Glomerular endothelial cell (primary cell): ENCODE measurements at regions not wholly inside any gene's neighbourhood (a gene's known extent, or its start where the extent isn't known, plus 50 kb on each side); places are given as distances from the start of the nearest gene placed in this dataset.
"Not testable (repeated sequence)": the region's sequence is repeated elsewhere in the genome, so short reads cannot be mapped to it uniquely, and the experiment has no call there.

Experiments
- DNase-seq: peaks from one replicate; pipeline ENCODE4 v3.0.0-alpha.2; 2011; ENCODE audit warnings: low read depth, low spot score; ENCODE audit errors: extremely low read depth

DNA sequence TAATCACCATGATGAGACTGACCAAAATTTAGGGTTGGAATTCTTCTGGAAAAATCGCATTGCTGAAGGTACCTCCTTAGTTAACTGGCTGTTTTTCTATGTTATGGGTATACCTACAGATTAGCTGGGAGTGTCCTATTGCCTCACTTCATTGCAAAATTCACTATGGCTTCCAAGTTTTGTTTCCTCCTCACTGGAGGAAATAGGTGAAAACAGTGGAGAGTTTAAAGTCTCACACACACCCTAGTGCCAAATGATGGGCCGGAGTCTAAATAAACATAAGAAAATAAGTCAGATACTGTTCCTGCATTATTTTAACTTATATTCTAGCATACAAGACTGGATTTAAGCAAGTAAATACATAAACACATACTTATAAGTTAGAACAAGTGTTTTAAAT lies 98.2 kb downstream of the AHR start:
- DNase-seq, result no peak

DNA sequence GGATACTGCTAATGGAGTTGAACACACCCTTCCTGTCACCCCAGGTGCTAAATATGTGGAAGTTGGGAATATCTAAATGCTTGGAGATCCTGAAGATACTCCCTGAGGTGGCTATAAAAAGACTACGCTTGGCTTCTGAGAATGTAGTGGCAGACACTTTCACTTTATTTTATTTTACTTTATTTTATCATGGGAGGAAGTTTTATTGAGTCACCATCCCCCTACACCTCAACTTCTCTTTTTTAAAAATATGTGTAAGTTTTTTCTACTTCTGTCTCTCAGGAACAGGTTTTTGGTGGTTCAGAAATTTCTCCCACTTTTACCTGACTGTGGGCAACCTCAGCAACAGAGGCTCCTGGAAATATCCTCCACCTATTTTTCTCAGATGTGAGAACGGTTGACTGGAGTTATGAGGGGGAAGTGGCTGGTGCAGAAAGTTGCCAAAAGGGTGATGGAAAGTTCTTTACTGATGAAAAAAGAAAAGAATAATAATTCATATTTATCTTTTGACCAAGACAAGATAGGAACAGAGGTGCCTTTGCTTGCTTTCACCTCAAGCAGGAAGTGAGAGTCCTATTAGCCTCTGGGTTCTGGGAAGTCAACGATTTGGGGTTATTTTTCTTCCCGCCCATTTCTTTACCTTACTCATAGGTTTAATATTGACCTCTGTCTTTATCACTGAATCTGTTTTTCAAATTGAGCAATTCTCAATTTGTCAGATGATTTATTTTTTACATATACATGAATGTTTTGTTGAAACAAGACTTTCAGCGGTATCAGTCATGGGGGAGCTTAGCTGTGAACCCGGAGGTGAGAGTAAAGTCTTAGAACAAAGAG lies 103.6 kb downstream of the AHR start:
- DNase-seq, result no peak

DNA sequence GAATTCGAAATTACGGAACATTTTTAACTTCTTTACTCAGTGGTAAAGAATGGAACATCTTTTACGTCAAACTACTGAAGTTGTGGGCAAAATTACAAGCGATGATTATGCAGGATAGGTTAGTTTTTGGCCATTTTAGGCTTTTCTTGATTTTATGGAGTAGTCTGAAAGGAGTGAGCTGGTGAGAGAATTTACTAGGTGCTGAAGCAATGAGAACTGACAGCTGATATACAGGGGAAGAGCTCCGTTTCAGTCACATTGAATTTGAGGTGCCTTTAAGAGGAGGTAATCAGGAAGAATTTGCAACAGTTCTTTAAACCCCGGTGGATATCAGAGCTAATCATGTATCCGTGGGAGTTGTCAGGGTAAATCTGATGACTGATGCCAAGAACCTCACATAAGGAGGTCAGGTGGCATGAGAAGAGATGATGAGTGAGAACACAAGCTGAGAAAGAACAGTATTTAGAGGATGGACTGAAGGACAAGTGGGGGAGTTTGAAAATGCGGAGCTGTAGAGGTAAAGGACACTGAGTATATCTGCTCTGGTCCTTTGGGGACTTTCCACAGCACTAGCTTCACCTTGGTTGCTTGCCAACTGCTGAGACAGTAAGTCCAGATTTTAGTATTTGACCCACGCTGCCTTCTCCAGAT lies 104.3 kb downstream of the AHR start:
- no peak for DNase-seq

GRCh38 chr7:17404006-17404405 lies 105.6 kb downstream of the AHR start:
- DNase-seq, result no peak

- DNase-seq, result peak; percentile 57
These were observed 107.3 kb downstream of the AHR start for GRCh38 chr7:17405786-17406185.

- no peak for DNase-seq
These were observed 108.3 kb downstream of the AHR start for GRCh38 chr7:17406738-17407137.

- DNase-seq, result no peak
These were observed 108.8 kb downstream of the AHR start for GRCh38 chr7:17407229-17407628.

DNA sequence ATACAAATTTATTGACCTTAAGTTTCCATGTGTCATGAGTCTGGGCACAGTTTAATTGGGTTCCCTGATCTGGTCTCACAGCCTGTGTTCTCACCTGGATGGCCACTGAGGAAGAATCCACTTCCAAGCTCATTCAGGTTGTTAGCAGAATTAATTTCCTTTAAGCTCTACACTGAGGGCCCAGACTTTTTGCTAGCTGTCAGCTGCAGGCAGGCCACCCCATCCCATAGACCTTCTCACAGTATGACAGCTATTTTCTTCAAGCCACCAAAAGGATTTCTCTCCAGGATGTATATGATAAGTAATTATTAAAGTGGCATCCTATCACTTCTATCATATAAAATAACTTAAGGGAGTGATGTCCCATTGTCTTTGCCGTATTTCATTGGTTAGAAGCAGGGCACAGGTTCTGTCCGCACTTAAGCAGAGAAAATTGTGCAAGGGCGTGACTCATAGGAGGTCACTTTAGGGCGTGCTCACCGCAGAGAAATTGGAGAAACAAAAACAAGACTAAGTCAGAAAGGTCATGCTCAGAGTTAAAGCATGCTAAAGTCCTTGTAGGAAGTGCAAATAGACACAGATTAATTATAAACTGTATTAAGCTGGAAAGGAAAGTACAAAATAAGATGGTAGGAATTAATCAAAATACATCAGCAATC lies 109.9 kb downstream of the AHR start:
- no peak for DNase-seq

- no peak for DNase-seq
These were observed 110.4 kb downstream of the AHR start for GRCh38 chr7:17408904-17409290.

- DNase-seq, result no peak
These were observed 113.5 kb downstream of the AHR start for GRCh38 chr7:17411922-17412321.

DNA sequence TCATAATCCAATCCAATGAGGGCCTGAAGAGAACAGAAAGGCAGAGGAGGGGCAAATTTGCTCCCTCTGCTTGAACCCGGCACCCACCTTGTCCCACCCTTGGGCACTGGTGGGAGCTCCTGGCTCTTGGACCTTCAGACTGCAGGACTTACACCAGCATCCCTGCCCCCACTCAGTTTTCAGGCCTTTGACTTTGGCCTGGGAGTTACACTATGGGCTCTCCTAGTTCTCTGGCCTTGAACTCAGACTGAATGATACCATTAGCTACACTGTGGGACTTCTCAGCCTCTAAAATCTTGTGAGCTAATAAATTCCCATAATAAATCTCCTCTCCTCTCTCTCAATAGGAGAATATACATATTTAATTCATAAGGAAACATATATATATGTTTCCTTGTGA lies 114.4 kb downstream of the AHR start:
- DNase-seq, result no peak

DNA sequence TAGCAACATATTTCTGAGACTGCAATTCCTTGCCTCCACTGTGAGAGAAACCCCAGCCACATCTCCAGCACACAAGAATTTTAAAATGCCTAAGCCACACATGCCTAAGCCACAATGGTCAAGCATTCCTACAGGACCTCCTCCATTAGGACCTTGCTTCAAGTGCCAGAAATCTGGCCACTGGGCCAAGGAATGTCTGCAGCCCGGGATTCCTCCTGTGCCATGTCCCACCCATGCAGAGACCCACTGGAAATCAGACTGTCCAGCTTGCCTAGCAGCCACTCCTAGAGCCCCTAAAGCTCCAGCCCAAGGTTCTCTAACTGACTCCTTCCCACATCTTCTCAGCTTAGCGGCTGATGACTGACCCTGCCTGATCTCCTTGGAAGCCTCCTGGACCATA lies 117.5 kb downstream of the AHR start:
- no peak for DNase-seq

GRCh38 chr7:17420308-17421015 lies 122.0 kb downstream of the AHR start:
- not testable (repeated sequence) for DNase-seq

GRCh38 chr7:17421941-17422340 lies 123.5 kb downstream of the AHR start:
- no peak for DNase-seq

- DNase-seq, result no peak
These were observed 124.5 kb downstream of the AHR start for GRCh38 chr7:17422966-17423365.

DNA sequence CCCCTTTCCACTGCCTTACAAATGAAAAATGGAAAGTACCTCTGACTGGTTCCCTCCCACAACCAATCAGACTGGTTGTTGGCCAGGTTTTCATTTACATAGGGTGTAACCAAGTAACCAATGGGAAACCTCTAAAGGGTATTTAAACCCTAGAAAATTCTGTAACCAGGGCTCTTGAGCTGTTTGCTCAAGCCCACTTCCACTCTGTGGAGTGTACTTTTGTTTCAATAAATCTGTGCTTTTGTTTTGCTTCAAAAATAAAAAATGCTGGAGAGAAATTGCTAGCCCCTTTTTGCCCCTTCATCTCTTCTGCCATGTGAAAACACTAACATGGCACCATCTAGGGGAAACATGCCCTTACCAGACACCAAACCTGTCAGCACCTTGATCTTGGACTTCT lies 129.5 kb downstream of the AHR start:
- no peak for DNase-seq

- no peak for DNase-seq
These were observed 131.1 kb downstream of the AHR start for GRCh38 chr7:17429579-17429978.

- DNase-seq, result no peak
These were observed 134.3 kb downstream of the AHR start for GRCh38 chr7:17432793-17433192.

DNA sequence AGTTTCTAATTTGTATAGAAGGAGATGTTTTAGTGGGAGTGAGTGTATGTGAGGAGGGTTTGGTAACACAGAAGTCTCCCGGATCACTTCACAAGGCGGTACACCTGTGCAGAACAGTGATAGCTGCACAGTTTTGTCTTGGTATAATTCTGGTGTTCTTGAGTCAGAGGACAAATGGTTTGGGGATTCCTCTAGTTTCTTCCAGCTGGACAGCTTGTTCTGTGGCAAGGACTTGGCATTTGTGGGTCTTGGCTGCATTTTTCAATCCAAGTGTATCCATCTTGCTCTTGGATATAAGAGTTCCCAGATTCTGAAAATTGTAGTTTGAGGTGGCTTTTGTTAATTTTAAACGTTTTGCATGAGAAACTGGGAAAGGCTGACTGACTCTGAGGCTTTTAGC lies 135.7 kb downstream of the AHR start:
- no peak for DNase-seq

DNA sequence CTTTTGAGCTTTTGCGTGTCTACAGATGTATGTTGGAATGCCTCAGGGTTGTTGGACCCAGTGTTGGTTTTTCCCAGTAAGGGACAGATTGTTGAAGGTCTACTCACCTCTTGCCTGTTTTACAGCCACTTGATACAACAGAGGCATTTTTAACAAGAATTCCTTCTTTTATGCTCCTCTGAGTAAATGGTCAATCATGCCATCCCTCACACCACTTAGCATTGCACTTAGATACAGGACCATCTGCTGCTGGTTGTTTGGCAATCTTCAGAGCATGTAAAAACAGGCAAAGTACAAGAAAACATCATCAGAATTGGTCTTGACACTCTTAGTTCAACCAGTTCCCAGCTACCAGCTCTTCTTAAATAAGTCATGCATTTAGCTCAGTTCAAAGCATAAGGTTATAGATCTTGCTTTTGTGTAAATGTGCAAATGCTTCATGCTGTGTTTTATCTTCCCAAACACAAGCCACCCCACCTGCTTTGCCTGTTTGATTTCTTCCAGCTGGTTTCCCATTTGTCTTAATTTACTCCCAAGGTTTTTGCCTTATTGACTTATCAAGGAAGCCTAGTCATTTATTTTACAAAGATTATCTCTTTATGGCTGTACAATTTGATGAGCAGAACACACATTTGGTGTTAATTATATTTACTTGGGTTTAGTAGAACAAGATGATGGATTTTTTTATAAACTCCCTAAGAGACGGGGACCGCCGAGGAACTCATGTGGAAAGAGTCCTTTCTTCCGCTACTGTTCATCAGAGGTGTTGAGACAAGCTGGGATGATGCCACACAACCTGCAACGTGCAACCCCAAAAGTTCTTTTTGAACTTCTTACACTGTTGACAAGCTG lies 136.6 kb downstream of the AHR start:
- DNase-seq, result no peak
